ENCODE measurements at regions not wholly inside any gene's neighbourhood (a gene's known extent, or its start where the extent isn't known, plus 50 kb on each side); places are given as distances from the start of the nearest gene placed in this dataset.
A peak's percentile ranks its signal among the peaks of the same experiment; 100 is the strongest.

DNA sequence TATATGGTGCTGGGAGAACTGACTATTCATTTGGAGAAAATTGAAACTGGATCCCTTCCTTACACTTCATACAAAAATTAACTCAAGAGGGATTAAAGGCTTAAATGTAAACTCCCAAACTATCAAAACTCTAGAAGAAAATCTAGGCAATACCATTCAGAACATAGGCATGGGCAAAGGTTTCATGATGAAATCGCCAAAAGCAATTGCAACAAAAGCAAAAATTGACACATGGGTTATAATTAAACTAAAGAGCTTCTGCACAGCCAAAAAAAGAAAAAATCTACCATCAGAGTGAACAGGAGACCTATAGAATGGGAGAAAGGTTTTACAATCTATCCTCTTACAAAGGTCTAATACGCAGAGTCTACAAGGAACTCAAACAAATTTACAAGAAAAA lies 851.3 kb upstream of the MAN1A1 start:
- DNase-seq: no peak

DNA sequence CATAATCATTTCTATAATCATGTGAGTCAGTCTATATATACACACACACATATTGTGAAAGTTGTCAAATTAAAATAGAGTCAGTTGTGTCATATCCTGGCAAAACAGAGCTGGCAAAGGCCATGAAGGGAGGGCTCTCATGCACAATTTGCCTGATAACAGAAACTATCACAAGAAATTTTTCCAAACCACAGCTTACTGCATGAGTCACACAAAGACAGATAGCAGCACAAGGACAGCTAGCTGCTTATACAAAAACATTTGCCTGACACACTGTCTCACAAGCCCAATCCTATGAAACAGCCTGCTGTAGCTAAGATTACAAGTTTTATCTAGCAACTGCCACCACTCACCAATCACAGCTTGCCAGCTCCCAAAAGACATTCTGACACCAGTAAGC lies 848.5 kb upstream of the MAN1A1 start:
- peak; percentile 62 for DNase-seq

DNA sequence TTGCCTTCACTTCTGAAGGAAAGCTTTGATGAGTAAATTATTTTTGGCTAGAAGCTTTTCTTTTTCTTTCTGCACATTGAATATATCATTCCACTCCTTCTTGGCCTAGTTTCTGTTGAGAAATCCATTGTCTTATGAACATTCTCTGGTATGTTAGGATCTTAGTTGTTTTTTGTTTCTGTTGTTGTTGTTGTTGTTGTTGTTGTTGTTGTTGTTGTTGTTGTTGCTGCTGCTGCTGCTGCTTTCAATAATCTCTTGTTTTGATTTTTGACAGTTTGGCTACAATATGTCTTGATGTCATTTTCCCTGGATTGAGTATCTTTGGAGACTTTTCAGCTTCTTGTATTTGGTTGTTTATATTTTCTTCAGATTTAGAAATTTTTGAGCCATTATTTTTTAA lies 836.5 kb upstream of the MAN1A1 start:
- no peak for DNase-seq

DNA sequence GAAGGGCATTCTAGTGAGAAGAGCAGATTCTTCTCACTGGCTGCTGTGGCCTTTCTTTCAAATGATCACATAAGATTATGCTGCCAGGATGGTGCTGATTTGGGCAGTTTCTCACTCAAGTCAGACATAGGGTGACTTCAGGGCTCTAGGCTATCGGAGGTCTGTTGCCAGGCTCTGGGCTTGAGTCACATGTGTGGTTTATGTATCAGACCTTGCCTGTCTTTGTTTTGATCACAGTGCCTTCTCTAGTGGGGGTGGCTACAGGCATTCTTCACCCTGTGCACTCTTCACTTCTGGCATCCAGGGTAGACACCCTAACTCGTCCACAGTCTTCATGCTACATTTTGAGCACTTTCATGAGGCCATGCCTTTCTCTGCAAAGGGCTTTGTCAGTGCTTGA lies 823.7 kb upstream of the MAN1A1 start:
- no peak for DNase-seq

DNA sequence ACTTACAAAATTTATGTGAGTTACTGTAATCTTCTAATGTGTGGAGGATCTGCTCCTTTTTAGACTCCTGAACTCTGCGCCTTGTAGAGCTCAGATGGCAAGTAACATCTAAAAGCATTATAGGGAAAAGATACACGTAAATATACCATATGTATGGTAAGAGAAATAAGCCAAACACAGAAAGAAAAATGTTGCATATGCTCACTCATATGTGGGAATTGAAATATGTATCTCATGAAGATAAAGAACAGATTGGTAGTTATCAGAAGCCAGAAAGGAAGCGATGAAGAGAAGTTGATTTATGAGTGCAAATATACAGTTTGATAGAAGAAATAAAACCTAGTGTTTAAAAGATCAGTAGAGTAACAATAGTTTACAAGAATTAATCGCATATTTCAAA lies 815.0 kb upstream of the MAN1A1 start:
- no peak for DNase-seq

DNA sequence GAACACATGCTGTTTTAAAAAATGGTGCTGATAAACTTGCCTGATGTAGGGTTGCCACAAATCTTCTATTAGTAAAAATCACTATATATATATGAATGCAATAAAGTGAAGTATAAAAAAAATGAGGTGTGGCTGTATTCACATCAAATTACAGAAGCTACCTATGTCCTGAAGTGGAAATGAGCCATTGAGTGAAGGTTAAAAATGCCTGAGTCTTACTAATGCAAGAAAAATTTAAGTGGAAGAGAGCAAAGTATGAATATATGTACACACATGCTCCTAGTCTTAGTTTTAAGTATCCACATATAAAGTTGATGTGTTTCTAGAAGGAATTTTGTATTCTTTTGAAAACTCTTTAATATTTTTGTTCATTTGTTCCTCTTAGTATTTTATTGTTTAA lies 808.3 kb upstream of the MAN1A1 start:
- DNase-seq: no peak

DNA sequence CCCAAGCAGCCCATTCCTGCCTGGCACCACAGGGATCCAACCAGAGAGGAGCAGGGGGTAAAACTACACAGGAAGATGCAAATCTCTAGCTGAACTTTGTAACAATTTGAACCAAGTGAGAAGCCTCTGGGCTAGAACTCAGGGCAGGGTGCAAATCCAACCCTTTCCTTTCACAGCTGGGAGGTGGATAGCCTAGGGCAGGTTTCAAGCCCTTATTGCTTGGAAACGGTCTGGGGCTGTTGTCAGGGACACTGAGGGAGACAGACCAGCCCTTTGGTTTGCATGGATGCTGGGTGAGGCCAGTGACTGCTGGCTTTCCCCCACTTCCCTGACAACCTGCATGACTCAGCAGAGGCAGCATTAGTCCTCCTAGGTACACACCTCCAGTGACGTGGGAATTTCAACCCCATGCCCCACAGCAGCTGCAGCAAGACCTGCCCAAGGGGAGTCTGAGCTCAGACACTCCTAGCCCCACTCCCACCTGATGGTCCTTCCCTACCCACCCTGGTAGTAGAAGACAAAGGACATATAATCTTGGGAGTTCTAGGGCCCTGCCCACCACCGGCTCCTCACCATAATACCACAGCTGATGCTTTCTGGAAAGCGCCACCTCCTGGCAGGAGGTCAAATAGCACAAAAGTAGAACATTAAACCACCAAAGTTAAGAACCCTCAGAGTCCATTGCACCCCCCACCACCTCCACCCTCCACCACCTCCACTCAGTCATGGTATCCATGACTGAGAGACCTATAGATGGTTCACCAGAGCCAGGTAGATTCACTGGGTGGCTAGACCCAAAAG lies 797.7 kb upstream of the MAN1A1 start:
- DNase-seq: peak; percentile 1

DNA sequence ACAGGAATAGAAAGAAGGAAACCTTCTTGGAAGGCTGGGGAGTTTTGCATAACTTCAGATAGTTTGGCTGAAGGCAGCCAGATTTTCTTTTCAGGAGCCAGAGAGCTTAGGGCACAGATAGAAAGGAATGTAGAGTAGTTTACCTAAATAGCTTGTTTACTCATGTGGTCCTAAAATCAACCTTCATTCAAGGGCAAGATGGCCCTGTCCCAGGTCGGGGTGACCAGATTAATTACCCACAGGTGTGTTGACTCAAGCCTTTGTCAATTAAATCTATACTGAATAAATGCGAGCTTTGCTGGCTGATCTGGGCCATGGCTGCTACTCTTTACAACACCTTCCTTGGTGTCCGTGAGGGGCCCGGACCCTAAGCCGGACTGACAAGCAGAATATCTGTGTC lies 792.0 kb upstream of the MAN1A1 start:
- DNase-seq: no peak

DNA sequence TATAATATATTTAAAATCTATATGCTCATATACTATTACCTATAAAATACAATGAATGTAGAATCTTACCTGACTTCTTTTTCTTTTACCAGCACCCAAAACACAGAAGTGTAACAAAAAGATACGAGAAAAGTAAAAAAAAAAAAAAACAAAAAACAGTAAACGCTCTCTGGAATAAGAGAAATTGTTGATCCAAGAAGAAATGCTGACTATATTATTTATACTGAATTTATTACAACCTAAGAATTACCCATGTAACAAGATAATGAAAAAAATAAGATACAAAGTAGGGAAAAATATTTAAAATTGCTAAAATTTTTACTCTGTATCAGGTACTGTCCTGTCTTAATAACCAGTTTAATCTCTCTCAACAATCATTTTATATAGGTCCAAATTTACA lies 787.9 kb upstream of the MAN1A1 start:
- DNase-seq: no peak

DNA sequence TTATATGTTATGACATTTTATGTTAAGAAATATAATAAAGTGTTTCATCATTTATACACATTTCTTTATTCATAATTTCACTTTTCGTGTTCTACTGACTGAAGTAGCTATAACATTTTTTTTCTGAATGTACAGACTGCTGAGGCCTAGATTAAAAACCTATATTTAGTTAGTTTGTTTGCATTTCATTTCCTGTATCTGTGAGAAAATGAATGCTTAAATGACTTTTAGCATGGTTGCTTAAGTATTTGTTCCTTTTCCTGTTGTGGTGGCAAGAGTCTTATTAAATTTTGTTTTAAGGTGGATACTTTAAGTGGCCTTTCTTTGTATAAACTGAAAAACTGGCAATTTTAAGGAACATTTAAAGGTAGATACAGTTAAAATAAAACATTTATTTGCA lies 779.7 kb upstream of the MAN1A1 start:
- no peak for DNase-seq

DNA sequence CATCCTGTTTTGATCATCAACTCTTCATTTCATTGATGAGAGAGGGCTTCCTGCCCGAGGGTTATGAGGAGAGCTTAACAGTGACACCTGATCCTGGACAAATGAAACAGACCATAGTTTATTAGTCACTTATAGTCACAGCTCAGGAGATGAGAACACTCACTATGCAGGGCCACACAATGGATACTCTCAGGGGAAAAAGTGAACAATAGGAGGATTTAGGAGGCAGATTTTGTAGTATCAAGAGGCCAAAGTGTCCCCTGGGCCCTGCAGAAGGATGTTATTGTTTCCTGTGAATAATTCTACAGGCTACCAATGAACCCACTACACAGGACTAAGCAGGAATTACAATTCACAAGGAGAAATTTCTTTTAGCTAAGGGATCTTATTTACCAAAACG lies 772.8 kb upstream of the MAN1A1 start:
- DNase-seq: no peak

DNA sequence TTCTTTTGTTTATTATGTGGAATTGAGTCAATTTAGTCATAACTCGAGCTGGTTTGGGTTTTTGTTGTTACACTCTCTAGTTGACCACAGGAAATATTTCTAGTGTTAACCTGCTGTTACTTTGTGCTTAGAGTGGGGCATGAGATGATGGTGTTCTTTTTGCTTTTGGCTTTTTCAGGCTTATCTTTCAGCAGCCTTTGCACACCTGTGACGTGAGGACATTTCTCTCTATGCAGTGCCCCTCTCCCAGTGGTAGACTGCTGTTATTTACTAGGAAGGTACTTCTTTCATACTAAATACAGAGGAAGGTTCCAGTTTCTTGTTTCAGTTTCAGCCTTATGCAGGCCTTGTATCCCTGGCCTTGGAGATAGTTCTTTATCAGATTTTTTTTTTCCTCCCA lies 766.8 kb upstream of the MAN1A1 start:
- no peak for DNase-seq

DNA sequence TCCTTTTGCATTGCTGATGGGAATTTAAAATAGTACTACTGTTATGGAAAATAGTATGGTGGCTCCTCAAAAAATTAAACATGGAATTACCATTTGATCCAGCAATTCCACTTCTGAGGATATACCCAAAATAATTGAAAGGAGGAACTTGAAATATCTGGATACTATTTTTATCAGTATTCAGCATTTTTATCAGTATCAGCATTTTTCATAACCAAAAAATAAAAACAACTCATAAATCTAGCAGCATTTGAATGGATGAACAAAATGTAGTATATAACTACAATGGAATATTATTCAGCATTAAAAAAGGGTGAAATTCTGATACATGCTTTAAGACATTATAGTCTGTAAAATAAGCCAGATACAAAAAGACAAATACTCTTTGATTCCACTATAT lies 763.4 kb upstream of the MAN1A1 start:
- DNase-seq: no peak

DNA sequence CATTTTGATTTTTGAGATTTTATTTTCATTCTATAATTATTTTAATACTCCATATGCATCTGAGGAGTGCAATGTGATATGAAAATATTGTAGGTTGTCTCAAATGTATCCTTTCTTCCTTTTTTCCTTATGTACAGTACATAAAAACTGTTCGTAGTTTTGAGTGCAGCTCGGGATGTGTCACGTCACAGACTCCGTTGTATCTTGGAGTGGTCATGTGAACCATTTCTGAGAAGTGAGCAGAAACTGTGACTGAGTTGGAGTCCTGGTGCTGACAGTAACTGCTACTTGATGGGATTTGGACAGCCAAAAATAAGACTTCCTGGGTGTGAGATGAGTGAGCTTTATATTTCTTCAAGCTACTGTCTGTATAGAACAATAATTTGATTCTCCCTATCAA lies 761.4 kb upstream of the MAN1A1 start:
- DNase-seq: no peak

DNA sequence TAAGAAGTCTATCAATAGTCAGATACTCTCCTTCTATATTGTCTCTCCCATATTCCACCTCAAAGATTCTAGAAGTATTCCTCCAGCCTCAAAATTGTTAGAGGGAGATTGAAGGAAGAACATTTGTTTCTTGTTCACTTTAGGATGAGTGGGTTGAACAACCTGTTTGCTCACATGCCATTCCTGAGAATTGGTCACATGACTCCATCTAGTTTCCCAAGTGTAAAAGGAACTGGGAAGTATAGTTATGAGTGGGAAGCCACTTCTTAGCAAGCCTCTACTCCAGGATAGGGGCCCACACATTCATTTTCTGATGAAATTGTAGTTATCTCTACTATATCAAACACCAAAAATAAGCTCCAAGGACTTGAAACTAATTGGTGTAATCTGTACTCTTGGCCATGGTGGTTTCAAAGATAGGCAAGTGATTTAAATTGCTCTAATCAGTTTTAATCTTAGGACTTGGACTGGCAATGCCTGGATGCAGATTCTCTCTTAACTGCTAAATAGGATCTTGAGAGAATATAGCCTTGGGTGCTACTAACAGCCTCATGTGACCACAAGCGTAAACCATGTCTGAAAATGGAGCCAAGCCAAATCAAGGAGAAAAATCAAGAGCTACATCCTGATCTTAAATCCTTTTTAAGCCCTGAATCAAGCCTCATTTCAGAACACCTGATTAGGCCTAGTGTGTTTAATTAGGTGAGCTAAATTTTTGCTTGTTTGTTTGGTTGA lies 758.7 kb upstream of the MAN1A1 start:
- no peak for DNase-seq

DNA sequence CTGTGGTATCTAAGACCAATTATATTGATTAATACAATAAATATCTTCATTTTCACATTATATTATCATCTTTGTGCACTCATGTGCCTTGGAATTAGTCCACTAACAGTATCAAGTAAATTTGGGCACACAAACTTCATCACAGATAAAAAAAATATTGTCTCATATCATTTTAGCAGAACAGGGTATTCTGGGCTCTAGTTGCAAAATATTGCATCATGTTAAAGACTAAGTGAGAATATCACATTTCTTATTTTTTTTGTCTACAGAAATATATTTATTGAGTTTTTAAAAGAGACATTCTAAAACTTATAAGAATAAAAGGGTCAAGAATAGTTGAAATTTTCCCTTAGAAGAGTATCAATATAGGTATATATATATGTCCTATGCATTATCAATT lies 754.1 kb upstream of the MAN1A1 start:
- no peak for DNase-seq

DNA sequence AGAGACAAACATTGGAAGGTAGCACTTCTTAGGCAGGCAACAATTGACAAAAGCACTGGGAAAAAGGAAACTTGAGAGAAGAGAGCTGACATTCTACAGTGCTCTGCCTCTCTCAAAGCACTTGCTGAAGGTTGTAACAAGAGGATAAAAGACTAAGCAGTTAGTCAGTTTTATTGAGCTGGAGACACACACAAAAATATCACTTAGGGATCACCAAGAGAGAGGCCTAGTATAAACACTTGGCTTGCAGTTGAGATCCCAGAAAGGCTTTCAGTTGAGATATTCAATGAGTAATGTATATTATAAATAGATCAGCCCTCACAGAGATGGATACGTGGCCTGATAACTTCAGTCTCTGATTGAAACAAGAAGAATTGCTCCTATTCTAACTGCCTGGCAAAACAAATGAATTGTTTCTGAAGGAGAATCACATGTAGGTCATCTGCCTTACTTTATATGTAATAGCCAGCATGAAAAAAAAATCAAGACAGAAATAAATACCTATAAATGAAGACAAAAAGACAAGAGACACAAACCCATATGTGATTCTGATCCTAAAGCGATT lies 747.2 kb upstream of the MAN1A1 start:
- no peak for DNase-seq

DNA sequence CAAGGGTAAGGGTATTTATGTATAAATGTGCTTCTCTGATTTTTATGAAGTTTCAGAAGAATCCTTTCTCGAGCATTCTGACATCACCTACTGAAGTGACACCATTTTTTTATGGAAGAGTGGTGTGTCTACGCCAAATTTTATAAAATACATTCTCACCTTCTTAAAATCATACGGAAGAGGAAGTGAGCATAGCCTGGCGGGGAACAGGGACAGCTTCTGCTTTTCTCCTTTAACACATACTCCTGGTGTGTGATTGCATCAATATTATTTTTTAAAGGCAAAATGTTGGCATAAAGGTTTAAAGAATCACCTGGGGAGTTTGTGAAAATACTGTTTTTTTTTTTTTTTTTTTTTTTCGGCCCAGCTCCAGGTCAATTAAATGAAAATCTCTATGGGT lies 733.6 kb upstream of the MAN1A1 start:
- peak; percentile 5 for DNase-seq

DNA sequence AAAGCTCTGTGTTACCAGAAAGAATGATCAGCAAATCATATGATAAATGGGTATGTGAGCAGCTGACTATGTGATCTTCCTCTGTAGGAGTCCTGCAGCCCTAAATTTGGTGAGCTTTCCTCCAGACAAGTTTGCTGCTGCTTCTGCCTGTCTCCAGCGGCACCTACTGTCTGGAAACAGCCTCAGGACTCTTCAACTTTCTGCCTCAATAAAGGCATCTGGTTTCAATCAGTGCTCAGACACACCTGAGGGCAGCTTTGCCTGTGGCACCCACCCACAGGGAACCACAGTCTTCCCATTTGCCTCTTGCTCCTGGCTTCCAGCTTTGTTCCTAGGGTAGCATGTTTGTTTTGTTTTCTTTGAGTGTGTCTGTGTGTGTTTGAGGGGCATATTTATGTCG lies 727.9 kb upstream of the MAN1A1 start:
- DNase-seq: peak; percentile 9

DNA sequence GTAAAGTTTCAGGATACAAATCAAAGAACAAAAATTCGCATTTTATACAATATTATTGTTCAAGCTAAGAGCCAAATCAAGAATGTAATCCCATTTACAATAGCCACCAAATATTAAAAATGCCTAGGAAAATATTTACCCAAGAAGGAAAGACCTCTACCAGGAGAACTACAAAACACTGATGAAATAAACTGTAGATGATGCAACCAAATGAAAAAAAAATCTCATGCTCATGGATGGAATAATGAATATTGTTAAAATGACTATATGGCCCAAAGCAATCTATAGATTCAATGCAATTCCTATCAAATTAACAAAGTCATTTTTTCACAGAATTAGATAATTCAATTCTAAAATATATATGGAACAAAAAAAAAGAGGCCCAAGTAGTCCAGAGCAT lies 708.8 kb upstream of the MAN1A1 start:
- no peak for DNase-seq

DNA sequence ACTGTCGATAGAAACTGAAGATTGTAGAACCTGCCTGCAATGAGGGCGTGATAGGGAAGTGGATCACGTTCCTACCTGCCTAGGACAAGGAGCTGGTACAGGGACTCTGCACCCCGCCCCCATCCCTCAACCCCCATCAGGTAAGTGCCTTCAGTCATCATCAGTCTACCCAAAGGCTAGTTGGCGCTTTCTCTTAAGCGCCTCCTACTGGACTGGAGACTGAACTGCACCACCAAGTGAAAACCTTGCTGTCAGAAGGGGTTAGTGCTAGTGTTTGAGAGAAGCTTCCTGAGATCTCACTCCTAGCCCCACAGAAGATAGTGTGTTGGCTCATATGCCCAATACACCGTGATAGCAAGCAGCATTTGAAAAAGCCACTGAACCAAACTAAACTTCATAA lies 706.5 kb upstream of the MAN1A1 start:
- DNase-seq: peak; percentile 16

DNA sequence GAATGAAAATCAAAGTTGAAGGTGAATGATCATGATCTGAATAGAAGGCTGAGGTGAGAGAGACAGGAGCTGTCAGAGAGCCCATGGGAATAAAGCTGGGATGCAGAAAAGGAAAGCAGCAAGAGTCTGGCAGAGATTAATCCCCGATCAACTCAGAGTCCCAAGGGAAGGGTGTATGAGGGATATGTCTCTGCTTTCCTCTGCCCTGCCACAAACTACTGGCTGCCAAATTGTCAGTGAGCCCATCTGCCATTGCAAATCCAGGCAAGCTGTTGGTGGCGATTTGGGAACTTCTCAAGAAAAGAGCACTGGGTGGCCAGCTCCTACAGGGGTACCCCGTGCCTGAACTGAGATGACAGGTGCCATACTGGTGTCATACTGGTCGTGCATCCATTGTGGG lies 705.5 kb upstream of the MAN1A1 start:
- no peak for DNase-seq

DNA sequence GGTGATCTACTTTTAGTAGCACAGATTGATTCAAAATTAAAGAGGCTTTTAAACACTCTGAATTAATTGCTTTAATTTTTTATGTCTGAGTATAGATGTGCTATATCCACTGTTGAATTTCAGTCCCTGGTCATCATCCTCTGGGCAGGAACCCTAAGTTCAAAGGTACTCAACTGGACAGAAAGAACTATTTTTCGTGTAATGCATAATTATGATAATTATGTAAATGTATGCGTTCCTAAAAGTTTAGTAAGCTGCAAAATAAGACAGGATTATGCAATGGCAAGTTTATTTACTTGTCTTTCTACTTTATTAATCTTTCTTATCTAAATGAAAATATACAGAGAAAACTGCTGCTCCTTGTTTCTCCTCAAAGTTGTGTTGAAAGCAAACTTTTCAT lies 690.1 kb upstream of the MAN1A1 start:
- DNase-seq: no peak

DNA sequence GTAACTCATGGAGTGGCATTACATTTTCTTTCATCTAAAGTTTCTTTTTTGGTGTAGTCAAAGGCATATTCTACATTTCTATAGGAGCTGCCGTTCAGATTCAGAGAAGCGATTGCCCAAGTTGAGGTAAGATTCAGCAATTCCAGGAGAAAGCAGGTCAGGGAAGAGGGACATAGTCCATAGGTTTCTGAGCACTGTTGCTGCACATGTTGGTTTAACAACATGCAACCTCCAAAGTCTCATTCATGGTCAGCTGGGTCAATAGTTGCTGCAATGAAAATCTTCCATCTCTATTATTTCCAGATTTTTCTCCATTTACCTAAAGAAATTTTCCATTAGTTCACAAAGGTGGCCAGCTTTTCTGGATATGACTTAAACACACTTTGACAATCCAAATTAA lies 682.3 kb upstream of the MAN1A1 start:
- DNase-seq: no peak

DNA sequence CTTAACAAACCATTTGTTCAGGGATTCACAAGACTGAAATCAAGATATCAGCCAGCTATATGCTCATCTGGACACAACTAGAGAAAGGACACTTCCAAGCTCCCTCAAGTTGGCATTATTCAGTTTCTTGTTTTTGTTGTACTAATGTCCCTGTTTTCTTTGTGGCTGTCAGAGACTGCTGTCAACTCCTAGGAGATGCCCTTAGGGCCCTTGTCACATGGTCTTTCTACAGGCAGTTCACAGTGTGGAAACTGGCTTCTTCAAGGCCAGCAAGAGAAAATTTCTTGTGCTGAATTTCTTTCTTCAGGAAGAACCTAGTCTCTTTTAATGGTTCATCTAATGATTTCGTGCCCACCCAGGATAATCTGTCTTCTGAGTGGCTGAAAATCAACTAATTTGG lies 677.2 kb upstream of the MAN1A1 start:
- no peak for DNase-seq

Measured in hematopoietic multipotent progenitor cell treated with erythropoietin and hydrocortisone succinate and interleukin-3 and kit ligand, for 6 days (in vitro differentiated cells).